Lung microvascular endothelial cell (primary cell): ENCODE measurements at regions not wholly inside any gene's neighbourhood (a gene's known extent, or its start where the extent isn't known, plus 50 kb on each side); places are given as distances from the start of the nearest gene placed in this dataset.

Source experiments
- DNase-seq, 2 donors: peaks; one replicate each; pipeline versions ENCODE4 v3.0.0 to v3.0.0-alpha.2; 2010; ENCODE audit warnings: low read depth in 2 of 2

DNA sequence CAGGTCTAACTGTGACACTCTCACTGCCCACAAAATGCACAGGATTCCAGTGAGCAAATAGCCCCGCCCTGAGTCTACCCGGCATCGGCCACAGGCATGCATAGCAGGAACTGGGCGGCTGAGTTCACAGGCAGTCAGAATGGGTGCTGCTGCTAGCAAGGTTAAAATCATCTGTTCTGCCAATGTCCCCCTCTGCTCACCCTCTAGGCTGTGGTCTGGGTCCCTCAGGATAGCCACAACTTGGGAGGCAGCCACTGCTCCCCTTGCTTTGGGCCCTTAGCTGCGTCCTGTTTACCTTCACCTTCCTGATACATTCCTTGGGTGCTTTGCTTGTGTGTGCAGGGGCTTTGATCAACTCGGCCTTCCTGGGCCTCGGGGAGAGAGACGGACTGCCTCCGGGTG lies 232.9 kb upstream of the RGMA start:
- DNase-seq = no peak

DNA sequence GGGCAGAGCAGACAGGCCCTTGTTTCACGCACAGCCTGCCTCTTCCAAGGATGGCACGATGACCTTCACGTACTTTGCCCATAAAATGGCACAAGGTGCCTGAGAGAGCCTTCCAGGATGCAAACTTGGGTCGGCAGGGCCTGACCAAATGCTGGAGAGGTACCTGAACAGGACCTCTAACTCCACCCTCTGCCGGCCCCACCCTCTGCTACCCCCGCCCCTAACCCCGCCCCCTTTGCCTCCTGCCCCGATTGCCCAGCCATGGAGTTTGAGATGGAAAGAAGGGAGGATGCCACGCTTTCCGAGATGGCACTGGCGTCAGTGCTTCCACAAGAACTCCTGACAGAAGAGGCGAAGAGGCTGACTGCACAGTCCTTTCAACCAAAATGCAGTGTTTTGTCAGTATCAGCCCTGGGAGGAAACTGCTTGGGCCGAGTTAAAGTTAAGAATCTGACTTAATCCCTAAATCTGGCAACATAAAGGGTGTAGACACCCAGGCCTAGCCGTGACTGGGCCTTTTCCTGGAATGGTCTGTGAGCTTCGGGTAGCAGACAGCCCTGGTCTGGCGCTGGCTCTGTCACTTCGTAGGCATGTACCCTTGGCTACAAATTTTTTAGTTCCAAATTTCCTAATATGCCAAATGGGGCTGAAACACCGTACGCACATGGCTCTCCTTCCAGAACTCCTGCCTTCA lies 230.3 kb upstream of the RGMA start:
- no peak for DNase-seq

DNA sequence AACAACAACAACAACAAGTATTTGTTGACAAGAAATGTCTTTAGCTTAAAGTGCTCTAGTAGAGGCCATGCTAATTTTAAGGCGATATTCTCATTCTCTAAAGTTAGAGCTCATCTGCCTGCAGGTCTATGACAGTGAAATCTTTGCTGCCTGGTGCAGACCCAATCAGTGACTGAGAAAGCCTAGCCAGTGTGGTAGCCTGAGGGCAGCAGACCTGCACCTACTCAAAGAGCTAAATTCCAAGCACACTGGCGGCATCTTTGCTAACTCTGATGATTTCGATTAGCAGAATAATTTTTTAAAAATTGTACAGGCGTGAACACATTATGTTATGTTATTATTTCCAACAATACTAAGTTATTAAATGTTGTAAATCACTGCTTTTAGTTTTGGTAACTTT lies 228.8 kb upstream of the RGMA start:
- no peak for DNase-seq

DNA sequence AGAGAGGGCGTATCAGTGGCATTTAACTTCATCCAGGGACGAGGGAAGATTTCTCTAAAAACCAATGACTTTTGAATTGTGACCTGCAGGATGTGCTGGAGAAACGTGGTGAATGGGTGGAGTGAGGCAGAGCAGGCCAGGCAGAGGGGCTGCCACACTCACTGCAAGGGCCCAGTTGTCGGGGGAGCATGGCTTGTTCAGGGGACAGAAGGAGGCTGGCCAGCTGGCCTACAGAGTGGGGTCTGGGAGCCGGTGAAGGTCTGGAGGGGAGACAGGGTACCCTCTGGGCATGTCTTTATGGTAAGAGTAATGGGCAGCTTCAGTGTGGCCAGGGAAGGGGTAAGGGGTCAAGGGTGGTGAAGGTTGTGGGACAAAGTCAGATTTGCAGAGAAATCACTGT lies 225.2 kb upstream of the RGMA start:
- no peak for DNase-seq

DNA sequence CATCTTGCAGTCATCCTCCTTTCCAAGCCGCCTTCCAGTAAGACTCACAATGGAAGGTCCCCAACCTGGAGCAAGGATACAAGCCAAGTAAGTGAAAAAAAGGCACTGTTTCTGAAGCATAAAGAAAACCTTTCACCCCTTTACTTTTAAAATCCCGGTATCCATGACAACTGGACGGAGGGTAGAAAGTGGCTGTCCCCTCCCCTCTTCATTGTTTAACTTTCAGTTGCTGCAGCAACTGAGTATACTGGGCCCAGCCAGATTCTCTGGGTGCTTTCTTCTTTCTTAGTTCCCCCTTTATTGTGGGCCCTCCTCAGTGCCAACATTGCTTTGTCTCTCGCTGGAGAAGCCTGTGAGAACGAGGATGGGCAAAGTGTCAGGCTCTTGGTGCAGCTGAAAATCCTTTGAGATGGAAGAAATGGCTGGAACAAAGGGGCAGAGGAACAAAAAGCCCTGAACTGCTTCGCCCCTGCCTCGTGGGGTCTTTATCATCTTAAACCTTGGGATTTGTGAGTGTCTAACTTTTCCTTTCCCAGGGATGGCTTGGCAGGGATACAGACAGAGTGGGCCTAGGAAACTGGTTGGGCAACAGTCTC lies 224.0 kb upstream of the RGMA start:
- no peak for DNase-seq

DNA sequence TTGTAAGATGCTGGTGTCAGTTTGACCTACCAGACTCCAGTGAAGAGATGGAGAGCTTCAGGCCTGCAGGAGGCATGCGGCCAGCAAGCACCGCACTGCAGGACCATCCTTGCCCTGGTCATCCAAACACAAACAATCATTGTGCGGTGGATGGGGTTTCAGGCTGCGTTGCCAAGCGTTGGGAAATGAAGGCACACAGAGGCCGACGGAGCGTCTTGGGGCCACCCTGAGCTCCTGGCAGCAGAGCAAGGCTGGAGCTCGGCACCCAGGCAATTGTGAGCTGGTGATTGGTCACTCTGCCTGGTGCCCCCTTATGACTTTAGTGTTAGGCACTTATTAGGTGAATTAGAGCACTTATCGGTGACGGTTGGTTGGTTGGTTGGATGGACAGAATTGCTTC lies 222.6 kb upstream of the RGMA start:
- no peak for DNase-seq

DNA sequence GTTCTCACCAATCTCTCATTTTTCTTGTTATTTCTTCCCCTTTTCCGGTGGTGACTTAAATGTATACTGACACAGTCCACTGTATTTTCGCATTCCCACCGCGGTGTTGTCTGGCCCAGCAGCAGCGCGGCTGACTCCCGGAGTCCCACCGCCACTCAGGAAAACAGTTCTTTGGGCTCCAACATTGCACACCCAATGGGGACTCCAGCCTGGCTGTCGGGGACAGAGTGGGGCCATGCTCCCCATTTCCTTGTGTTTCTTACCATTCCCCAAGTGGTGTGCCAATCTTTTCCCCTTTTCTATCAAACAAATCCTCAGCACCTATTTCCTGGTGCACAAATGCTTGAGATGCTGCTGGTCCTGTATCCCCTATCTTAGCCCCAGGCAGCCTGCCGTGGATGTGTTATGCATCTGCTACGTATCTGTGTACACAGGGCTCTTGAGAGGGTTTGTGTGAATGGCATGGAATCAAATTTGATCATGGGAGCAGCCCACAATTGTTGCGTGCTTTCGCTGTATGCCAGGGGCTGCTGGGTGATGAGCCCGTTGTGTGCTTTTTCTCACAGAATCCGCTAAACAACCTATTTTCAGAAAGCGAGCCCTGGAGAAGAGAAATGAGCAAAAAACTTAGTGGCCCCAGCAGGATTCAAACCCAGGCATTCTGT lies 219.1 kb upstream of the RGMA start:
- DNase-seq = no peak

DNA sequence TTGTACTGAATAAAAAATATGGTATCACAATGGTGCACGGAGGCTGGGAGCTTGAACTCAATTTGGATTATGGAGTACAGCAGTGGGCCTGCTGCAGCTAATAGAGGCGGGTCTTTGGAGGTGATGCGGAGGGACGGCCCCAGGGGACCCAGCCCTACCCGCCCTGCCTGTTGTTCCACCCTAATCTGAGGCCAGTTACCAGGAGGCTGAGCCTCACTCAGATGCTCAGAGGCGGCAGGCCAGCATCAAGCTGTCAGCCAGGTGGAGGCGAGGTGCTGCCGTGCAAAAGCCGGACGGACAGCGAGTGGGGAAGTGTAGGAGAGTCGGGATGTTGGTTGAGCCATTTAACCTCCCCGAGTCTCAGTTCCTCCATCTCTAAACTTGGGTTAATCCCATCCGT lies 218.5 kb upstream of the RGMA start:
- DNase-seq = no peak

DNA sequence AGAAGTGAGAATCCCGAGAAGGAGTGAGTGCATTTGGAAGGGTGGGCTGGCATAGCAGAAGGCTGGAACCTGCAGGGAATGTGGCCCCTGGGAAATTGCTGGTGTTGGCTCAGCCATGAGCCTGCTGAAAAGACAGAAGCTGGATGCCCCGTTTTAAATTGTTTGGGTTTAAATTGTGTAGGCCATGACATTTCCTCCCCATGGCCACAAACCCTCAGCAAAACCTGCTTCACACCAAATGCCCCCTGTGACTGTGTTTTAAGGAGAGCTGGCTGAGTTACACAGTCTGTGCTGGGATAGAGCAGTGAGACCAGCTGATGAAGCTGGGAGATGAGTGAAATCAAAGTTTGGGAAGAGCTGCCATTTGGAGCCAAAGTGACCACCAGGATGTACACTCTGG lies 216.3 kb upstream of the RGMA start:
- DNase-seq = no peak

DNA sequence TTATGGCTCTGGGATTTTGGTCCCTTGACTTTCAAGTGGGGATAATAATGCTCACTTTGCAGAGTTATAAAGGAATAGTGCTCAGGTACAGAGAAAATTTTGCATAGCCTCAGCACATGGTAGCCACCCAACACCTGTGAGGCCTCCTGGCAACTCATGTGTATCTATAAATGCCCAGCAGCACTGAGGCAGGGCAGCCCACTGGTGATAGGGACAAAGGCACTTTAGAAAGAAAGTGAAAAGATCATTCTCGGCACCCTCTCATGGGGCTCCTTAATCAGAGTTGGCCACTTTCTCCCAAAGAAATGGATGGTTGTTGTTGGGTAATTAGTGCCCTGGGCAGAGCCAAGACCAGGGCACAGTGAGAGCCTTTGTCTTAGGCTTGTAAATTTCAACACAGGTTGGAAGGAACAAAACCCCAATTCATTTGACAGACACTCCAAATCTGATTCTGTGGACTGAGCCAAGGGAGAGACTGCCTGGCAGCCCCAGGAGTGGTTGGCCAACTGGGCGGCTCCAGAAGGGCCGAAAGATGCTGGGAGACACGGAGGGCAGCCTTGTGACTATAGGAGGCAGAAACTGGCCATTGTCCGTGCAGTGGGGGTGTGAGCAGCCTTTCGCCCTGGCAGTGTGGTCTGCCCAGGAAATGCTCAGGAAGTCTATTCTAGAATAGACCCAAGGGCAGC lies 213.2 kb upstream of the RGMA start:
- DNase-seq = no peak

DNA sequence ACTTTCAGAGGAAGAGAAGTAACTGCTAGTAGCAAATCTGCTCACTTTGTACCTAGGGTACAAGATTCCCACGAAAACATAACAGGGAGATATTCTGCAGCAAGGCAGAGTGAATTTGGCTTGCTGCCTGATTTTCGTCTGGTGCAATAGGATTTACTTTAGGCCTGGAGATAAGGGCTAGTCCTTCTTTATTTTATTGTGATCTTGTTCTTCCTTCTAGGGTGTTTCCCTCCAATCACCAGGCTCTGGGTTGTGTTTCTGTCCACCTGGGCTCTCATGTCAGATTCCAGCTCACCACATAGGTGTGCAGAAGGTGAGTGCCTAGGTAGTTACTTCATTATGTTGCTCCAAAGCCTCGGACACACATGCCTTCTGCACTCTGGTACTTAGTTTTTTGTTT lies 211.8 kb upstream of the RGMA start:
- DNase-seq = no peak

DNA sequence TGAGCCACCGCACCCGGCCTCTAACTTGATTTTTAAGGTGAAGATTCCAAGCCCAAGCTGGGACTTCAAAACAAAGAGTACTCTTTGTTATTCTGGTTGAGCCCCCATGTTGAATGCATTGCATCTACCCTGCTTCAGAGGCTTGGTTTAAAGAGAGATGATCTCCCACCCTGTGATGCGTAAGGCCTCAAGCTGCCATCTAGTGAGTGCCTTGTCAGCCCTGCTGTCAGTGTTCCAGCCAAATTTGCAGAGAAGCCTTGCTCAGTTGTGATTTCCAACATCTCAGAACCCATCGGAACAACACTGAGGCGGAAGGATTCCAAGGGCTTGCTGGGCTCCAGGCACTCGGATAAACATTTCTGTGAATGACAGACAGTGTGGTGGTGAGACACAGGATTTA lies 210.7 kb upstream of the RGMA start:
- DNase-seq = no peak

DNA sequence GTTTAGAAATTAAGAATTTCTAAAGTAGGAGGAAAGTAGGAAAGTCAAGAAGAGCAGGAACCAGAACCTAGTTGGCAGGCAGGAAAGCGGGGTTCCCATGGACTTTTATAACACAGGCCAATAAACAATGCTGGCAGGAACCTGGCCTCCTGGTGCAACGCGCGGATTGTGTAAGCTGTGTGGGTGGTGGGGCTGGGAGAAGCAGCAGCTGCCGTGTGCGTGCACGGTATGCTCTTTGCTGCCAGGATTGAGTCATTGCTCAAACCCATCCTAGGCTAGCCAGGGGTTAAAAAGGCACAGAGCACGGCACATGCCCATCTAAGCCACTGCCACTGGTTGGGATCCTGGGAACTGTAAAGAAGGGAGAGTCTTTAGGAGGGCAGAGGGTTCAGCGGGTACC lies 209.9 kb upstream of the RGMA start:
- no peak for DNase-seq

DNA sequence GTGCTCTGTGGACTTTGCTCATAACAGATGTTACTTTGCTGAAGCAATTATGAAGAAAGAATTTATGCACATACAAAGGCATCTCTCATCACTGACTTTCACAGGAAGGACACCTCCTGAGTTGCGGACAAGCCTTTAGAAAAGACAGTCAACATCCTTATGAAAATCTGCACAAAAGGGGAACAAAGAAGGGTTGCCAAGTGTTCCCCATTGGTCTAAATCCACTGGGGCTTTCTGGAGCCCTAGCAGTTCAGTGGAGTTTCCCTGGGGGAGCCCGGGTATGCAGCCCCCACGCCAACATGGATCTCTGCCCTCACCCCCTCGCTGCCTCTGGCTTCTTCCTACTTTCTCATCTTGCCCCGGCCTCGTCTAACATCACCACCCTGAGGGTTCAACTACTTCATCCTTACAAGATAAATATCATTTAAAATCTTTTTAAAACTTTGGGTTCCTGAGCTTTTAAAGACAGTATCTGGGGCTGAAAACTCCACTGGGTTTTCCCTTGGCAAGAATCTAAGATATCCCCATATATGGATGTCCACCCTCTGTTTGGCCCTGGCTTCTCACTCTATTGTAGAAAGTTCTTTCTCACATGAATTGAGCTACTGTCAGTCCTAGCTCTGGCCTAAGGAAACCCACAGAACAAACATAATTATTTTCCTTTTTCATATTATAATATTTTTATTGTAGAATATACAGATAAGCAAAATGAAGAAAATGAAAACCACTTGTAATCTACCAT lies 207.9 kb upstream of the RGMA start:
- no peak for DNase-seq

DNA sequence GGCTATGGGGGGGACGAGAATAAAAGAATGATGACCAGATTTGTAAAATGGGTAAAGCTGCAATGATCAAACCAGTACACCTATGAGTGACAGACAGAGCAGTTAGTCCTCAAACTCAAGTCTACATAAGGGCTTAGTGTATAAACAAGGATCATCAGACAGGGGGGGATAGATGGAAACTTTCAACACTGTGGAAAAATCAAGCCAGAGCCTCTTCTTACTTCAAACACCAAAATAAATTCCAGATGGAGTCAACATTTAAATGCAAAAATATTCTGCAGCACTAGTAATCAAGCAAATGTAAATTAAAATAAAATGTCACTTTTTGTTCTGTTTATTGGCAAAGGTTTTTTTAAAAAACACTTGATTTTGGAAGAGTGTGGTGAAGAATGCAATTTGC lies 205.9 kb upstream of the RGMA start:
- DNase-seq = no peak

DNA sequence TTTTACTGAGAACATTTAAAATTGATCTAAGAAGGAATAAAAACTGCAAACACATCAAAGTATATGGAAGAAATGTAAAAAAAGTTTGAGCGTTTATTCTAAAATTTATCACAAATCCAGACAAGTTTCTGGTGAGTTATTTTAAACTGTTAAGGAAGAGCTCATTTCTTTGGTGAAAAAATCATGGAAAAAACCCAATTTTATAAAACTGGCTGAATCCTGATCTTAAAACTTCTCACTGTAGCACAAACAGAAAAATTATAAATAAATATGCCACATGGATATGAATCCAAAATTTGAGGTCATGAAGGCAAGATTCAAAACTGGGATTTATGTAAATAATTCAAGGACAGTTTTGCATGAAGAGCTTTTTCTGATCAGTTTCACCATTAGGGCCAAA lies 205.1 kb upstream of the RGMA start:
- no peak for DNase-seq

DNA sequence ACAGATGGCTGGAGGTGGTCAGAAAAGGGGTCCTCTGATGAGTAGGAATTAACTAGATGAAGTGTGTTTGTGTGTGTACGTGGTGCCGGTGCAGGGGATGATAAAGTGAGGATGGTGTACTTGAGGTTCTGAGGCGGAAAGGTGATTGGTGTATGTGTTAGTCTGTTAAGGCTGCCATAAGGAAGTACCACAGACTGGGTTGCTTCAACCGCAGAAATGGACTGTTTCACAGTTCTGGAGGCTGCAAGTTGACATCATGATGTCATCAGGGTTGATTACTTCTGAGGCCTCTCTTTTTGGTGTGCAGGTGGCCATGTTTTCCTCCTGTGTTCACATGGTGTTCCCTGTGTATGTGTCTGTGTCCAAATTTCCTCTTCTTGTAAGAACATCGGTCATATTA lies 202.4 kb upstream of the RGMA start:
- DNase-seq = no peak

DNA sequence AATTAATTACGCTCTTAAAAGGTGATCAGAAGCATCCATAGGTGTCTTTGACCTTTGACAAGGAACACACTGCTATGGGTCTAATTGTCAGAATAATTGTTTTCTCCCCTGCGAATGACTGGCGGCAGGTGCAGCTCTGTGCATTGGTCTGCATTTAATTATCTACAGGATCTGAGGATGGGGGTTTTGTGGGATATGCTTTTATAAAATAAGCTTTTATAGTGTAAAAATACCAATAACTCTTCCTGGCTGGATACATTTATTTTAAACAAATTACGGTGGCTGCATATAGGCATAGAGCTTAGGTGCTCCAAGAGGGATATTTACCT lies 201.6 kb upstream of the RGMA start:
- no peak for DNase-seq

DNA sequence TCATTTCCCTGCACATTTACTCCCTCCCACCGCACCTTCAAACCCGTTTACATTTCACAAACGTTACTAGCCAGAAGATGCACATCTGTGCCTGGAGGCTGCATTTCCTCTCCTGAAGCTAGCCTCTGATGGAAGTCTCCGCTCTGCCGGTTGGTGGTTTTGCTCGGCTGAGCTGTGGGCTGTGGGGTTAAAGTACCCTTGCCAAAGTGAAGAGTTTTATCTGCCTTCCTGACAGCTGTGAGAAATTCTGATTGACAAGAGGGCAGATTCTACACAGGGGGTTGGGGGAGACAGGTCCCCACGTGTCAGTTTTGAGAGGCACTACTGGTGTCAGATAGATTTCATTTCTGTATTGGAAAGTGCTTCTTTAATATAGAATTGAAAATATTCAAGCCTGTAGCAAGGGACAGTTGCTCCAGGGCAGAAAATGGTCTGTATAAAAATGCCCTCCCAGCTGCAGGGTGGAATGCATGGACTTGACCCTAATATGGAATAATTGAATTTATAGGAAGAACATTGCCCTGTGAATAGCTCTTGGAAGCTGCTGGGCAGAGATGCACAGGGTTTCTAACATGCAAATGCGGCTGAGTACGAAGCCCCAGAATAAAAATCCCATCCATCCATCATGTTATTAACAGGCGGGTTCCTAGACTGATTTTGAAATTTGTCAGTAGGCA lies 201.1 kb upstream of the RGMA start:
- DNase-seq = no peak

DNA sequence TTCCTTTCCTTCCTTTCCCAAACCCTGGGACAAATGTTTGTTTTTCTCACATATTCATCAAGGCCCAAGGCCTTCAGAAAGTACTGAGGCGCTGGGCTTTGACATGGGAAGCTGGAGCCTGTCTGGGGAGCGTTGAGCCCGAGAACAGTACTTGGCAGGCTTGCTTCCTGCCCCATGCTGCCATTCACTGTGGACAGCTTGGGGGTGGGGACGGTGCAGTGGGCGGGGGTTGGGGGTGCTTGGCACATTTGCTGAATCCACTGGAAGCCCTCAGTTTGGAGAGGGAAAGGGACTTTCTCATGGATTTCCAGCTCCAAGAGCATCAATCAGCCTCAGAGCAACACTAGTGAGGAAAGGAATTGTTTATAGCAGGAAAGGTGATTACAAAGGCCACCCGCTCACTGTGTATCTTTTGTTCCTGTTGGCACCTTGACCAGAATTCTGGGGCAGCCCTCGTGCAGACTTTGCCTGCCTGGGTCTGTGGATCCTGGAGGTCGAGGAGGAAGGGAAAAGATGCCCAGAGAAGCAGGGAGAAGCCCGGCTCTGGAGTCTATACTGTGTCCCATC lies 199.8 kb upstream of the RGMA start:
- DNase-seq = no peak

DNA sequence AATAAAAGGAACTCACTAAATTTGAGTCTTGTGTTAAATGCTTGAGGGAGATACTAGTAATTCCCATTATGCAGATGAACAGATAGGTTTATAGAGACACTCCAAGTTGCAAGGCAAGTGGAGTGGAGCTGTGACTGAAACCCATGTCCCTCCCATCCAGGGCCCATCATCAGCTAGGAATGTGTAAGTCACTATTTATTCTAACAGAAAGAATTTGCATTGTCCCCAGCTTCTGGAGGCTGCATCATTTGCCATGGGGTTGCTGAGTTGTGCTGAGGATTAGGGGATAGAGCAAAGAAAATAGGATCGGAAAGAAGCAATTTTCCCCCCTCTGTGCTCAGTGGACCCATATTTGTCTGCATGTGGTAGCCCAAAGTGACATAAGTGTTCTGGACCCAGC lies 197.4 kb upstream of the RGMA start:
- no peak for DNase-seq
